GM19035 (cell line): ENCODE measurements at regions not wholly inside any gene's neighbourhood (a gene's known extent, or its start where the extent isn't known, plus 50 kb on each side); places are given as distances from the start of the nearest gene placed in this dataset.
"Not testable (repeated sequence)": the region's sequence is repeated elsewhere in the genome, so short reads cannot be mapped to it uniquely, and the experiment has no call there.

Experiments
- ATAC-seq: cut with Tn5 transposase; IDR thresholded peaks from one replicate; pipeline ENCODE4 v1.9.1; 2021; ENCODE audit not compliant: unreplicated experiment

DNA sequence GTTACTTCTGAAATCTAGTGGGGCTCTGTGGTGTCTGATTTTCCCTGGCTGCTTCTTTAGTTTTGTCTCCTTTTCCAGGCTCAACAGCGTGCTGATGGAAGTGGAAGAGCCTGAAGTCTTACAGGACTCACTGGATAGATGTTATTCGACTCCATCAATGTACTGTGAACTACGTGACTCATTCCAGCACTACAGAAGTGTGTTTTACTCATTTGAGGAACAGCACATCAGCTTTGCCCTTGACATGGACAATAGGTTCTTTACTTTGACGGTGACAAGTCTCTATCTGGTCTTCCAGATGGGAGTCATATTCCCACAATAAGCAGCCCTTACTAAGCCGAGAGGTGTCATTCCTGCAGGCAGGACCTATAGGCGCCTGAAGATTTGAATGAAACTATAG lies 51.1 kb downstream of the NBPF8 start:
- ATAC-seq, result not testable (repeated sequence)

DNA sequence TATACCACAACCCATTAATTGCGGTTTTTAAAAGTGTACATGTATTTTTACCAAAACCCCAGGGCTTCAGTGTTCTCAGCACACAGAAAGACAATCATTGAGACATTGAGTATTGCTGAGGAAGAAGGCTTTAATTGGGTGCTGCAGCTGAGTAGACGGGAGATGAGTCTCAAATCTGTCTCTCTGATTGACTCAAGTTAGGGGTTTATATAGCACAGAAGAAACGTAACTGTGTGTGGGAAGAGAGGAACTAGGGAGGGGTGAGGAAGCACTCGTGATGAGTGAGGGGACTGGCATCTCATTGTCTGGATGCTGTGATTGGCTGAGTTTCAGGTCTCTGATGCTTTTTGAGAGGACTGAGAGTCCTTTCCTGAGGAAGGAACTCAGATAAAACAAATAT lies 62.8 kb downstream of the NBPF8 start:
- not testable (repeated sequence) for ATAC-seq

DNA sequence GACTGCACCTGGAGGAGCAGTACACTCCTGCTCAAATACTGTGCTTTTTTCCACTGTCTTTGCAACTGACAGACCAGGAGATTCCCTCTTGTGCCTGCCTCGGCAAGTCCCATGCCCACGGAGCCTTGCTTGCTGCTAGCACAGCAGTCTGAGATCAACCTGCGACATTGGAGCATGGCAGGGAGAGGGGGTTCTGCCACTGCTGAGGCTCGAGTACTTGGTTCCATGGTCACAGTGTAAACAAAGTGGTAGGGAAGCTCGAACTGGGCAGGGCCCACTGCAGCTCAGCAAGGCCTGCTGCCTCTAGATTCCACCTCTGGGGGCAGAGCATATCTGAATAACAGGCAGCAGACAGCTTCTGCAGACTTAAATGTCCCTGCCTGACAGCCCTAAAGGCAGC lies 63.6 kb downstream of the NBPF8 start:
- ATAC-seq, result not testable (repeated sequence)

DNA sequence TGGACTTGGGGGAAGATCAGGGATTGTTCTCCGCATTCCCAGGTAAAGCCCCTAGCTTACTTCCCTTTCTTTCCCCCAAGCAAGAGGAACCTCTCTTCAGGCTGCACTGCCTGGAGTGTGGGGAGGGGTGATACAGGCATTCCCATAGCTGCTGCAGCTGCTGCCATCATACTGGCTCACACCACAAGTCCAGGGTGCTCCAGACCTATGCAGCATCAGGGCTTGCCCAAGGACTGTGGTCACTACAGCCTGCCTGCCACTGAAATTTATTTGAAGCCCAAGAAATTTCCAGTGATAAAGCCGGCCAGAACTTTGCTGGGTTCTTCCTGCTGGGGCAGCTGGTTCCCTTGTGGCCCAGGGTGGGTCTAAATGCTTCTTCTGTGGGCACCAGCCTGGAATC lies 72.7 kb downstream of the NBPF8 start:
- not testable (repeated sequence) for ATAC-seq

DNA sequence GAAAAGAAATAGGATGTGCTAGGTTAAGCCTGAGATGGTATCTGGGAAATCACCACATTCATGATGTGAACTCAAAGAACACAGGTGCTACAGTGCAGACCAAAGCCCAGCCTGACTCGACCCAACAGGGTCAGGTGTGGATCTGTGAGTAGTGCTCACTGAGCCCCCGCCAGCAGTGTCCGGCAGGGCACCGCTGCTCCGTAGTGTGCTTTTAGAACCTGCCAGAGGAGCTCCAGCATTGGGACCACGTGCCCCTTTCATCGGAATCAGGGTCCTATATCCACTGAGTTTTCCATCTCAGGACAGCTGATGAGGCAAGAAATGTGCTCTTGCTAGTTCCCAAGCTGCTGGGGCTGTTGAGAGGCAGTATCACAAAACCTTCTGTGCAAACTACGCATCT lies 74.4 kb downstream of the NBPF8 start:
- not testable (repeated sequence) for ATAC-seq

DNA sequence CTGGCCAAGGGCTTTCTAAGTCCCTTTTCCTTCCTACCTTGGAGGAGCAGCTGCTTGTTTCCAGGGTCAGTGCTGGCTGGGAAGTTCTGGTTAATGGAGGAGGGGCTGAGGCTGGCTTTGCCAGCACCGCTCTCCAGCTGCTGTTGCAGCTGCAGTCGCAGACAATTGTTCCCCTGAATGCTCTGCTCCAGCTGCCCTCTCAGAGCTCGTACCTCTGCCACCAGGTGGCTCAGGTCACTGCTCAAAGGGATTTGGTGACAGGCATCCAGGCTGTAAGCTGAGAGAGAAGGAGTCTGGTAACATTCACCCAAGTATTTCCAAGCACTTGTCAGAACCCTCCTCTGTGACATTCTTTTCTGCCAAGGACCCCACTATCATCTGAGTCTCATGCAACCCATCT lies 82.3 kb downstream of the NBPF8 start:
- ATAC-seq, result not testable (repeated sequence)

DNA sequence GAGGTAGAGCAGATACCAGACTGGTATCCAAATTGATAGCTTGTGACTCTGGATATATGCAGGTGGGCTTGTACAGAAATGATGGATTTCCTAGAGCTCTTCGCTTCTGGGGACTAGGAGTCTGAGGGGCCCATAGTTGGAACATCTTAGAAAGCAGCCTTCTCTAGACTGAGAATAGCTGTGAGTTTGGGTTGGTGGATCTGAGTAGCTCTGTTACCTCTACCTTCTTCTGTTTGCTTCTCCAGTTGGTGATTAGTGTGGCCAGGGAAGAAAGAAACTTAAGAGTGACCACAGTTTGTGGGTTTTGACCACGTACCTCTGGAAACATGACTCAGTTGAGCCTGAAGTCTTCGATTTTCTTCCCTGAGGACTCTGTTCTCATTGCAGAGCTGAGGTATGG lies 88.4 kb downstream of the NBPF8 start:
- ATAC-seq, result not testable (repeated sequence)

DNA sequence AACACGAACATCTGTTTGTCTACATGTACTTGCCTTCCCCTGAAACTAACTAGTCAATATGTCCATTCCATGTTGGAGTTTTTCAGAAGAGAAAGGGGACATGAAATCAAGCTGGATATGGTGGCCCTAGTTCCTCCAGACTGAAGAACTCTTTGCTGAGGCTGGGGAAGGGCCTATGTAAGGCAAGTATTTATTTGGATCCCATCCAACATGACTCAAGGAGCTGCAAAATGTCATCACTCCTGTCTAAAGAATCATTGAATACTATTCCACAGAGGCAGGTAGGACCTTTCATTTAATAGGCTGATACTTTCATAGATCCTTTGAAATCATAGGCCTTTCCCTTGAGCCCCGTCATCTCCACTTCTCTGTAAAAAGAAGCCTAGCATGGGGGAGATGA lies 91.5 kb downstream of the NBPF8 start:
- not testable (repeated sequence) for ATAC-seq

DNA sequence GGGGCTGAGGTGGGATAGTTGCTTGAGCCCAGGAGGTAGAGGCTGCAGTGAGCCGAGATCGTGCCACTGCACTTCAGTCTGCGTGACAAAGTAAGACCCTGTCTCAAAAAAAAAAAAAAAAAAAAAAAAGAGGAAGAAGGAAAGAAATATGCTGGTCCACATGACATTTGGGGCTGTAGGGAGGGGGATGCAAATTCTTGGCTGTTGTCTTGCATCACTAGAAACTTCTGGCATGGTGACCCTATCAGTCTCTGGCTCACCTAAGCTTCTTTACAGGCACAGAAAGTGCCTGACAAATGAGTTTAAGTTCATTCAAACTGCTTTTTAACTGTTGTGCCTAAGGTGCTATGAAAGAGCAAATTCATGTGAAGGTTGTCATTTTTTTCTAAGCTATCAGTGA lies 93.5 kb downstream of the NBPF8 start:
- ATAC-seq, result not testable (repeated sequence)

DNA sequence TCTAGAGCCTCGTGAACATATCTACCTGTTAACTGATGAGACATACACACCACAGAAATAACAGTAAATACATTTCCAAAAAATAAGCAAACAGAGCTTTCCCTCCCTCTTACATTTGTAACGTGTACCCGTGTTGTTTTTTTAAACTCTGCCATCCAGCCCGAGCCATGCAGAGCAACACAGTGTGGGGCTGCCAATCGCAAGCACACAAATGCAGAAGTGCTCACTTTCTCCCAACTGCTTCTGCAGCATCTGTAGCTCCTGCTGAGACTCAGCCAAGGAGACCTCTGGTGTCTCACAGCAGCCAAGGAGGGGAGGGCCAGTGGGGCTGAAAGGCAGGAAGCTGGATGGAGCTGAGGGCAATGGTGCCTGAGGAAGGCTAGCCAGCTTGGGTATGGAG lies 94.4 kb downstream of the NBPF8 start:
- not testable (repeated sequence) for ATAC-seq

DNA sequence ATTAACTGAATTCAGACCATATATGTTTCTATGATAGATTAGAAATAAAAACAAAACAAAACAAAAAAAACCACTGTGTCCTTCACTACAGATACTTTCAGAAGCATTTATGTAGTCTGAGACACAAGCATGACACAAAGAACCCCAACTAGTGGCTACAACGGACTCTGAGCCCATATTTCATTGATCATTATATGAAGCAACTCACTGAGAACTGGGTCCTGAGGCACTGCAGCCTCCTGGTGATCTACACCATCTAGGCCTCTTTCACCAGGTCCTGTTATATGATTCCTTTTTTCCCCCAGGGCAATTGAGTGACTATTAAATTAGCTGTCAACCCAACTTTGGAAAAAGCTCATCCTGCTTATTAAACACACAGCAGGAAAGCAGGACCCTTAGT lies 98.3 kb downstream of the NBPF8 start:
- not testable (repeated sequence) for ATAC-seq

DNA sequence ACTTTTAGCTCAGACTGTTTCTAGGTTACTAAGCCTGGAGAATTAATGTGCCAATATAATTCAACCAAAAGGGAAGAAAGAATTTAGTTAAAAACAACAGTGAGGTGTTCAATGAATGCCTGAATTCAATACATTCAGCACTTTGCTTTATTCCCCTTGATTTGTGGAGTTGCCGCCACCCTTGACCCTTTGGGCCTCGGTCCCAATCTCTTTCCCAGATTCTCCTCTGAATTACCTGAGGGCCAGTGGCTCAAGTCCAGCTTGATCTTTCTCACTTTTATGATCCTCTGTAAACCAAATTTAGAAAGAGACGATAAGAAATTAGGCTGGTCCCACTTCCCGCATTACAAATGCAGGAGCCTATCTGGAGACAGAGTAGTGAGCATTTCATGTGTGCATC lies 98.7 kb downstream of the NBPF8 start:
- not testable (repeated sequence) for ATAC-seq

DNA sequence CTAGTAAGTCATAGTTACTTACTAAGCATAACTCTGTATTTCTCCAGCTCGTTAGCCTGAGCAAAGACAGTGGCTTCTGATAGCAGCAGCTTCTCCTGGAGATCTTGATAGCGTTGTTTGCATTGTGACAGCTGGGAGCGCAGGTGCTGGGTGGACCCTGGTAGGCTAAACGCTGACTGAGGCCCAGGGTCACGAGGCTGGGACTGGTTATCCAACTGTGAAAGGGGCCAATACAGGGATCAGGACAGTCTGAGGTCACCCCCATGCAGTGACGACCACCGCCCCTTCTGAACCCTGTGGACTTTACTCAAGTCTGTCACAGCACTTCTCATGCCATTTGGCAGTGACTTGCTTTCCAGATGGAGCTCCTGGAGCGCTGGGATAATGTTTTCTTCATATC lies 104.4 kb downstream of the NBPF8 start:
- not testable (repeated sequence) for ATAC-seq

DNA sequence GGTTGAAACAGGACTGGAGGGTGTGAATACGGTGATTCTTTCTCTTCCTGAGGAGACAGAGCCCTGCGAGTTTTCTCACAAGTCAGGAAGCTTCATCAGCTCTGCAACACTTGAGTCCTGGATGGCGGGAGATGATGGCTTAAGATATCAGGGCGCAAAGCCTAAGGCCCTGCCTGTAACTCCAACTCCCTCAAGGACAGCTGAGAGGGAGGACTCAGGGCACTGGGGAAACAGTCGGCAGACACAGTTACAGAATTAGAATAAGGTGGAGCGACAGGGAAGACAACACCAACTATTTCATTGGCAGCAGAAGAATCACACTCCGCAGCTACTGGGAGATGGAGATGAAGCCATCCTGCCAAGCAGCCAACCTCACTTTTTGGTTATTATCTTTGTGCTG lies 109.6 kb downstream of the NBPF8 start:
- ATAC-seq, result not testable (repeated sequence)

DNA sequence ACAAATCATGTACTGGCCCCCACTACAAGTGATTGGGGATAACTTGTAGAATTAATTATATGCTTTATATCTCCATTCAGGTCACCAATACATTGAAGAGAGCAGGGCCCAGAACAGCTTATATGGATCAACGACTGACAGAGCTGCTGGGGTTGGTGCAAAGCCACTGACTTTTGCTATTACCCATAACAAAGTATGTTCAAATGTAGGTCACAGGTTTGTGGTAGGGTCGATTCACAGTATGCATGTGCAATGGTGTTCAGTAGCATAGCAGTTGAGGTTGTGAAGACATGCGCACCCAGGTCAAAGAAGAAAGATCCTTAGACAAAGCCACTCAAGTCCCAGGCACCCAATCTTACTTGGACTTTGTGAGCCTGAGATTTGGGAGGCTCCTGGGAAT lies 110.6 kb downstream of the NBPF8 start:
- not testable (repeated sequence) for ATAC-seq

DNA sequence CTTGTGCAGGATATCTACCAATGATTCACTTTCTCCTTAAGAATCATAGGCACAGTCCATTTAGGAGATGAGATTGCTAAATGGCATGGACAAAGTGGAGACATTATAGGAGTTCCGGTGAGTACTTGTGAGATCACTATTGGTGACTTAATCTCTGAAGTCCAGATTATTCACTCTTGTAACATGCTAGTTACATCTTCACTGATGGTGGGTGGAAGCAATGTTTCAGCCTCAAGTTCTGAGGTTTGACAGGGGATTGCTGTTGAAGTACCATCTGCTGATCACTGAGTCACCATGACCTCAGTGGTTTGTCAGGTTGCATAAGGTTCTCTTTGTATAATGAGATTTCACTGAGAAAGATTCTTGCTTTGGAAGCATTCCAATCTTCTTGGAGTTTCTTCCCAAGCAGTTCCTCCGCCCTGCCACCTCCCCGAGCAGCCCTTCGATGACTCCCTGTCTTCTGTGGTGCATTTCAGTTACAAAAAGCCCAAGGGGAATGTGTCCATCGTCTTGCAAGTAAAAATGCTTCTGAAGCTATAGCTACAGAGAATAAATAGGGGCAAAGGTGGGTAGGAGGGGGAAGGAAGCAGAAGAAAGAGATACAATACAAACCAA lies 114.7 kb downstream of the NBPF8 start:
- ATAC-seq, result not testable (repeated sequence)

DNA sequence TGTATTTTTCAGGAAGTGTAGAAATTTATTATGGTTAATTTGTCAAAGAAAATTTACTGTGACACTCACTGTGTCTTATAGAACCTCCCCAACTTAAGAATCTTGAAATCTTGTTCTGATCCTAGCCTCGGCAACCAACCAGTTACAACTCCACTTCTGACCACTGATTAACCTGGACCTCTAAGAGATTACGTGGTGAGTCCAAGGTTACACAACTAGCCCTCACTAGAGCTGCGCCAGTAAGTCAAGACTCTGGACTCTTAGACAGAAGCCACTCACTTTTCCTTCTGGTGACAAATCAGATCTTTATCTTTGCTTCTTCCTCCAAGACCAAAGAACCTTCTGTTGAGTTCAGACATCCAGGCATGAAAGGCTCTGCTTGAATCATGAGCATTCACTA lies 116.6 kb downstream of the NBPF8 start:
- not testable (repeated sequence) for ATAC-seq

DNA sequence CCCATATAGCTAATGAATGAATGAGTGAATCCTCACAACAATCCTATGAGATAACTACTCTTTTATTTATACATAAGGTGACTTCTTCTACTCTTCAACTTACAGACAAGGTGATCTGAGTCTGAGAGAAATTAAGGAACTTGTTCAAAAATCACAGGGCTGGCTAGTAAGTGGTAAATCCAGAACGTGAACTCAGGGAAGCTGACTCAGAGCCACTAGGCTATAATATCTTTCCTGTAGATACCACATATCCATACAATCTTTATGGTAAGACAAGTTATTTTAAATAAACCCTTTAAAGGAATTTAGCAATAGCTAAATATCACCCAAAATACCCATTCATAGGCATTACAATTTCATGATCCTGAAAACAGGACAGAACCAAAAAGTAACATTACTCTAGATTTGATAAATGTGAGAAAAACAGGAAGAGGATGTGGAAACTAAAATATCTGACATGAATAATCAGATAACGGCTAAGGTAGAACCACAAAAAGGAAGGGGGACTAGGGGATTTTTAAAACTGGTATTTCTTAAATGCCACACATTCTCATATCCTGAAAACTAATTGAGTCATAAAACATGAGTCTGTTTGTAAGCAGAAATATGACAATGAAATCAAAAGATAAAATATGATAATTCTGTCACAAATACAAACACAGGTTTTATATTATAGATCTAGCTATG lies 119.7 kb downstream of the NBPF8 start:
- ATAC-seq, result peak; percentile 70

DNA sequence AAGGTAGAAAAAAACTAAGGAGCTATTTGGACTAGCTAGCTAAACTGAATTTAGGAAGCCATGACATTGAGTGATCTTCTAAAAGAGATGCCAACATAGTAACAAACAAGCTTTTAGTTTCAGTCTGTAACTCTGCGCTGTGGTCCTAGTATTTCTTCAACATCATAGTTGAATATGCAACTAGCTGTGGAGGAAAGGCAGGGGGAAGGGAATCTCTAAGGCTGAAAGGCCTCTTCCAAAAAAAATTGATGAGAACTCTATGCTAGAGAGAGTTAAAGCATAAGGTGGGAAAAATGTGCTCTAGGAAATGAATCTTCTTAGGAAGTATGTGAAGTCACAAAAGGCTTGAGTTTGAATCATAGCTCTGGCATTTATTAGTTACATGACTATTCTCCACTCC lies 120.2 kb downstream of the NBPF8 start:
- peak; percentile 56 for ATAC-seq

DNA sequence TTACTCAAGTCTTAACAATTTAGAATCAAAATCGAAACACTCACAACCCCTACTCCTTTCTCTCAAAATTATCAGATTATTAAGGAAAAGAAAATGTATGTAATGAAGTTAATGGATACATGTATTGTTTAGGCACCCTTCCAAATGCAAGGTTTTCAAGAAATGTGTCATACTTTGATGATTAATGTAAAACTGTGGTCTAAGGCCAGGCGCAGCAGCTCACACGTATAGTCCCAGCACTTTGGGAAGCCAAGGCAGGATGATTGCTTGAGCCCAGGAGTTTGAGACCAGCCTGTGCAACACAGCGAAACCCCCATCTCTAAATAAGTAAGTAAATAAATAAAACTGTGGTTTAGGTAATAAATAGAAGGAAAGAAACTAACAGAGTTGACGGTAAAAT lies 126.6 kb downstream of the NBPF8 start:
- not testable (repeated sequence) for ATAC-seq

DNA sequence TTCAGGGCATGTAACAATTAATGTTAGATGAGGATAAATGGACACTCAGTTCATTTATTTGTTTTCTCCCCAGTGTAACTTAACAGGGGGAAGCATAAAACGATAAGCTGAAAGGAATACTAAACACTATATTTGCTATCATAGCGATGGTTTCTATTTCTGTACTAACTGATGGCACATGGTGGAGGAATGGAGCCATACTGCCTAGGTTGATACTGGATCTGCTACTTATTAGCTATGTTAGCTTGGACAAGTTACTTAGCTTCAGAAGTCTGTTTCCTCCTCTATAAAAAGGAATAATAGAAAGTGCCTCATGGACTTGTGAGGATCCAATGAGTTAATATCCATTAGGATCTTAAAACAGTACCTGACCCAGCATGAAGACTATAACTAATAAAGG lies 127.5 kb downstream of the NBPF8 start:
- ATAC-seq, result not testable (repeated sequence)

DNA sequence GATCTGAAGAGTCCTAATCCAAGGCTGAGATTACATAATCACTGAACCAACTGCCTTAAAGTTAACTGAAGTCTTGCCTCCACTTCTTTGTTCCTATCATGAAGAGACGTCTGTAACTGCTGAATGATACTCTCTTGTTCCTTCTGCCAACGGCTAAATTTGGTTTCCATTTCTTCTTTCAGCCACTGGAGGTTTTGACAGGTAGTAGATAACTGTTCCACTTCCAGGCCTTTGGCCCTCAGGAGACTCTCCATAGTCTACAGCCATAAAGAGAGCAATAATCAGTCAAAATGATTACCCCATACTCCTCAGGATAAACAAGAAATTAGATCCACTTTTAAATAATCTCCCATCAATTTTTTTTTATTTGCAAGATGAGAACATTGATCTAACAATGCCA lies 128.1 kb downstream of the NBPF8 start:
- not testable (repeated sequence) for ATAC-seq

DNA sequence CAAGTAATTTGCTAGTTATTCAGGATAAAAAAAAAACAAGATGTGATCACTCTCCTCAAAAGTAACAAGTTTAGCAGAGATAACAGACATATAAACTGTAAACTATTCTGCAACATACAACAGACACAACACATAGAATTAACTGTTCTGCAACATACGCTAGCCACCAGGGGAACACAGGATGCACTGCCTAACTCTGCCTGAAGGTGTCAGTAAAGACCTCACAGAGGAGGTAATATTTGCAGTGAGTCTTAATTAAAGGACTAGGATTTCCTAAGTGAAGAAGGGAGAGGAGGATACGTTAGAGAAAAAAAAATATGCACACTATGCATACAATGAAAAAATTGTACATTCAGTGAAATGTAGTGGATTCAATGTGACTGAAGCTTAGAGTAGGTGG lies 129.6 kb downstream of the NBPF8 start:
- not testable (repeated sequence) for ATAC-seq
